NCI-H1930 (cell line): ENCODE measurements at regions not wholly inside any gene's neighbourhood (a gene's known extent, or its start where the extent isn't known, plus 50 kb on each side); places are given as distances from the start of the nearest gene placed in this dataset.

Experiments used
- DNase-seq, 2 experiments: peaks; one replicate each; lab custom pipeline; 2025; lab: John Stamatoyannopoulos, UW

- no peak for DNase-seq
These were observed 510.9 kb downstream of the TXNL1 start for GRCh38 chr18:56127322-56128099.

GRCh38 chr18:56124186-56124585 is 514.2 kb downstream of the TXNL1 start:
- DNase-seq, result no peak

- DNase-seq, result no peak
These were observed 516.7 kb downstream of the TXNL1 start for GRCh38 chr18:56121669-56122068.

- no peak for DNase-seq
These were observed 517.6 kb downstream of the TXNL1 start for GRCh38 chr18:56120782-56121181.

GRCh38 chr18:56119681-56120080 is 518.7 kb downstream of the TXNL1 start:
- DNase-seq, result no peak

- DNase-seq, result no peak
These were observed 520.0 kb downstream of the TXNL1 start for GRCh38 chr18:56118422-56118821.

GRCh38 chr18:56115071-56116015 is 523.0 kb downstream of the TXNL1 start:
- no peak for DNase-seq

GRCh38 chr18:56112984-56113383 is 525.0 kb upstream of the TCF4 start:
- DNase-seq, result no peak

GRCh38 chr18:56112013-56112749 is 524.2 kb upstream of the TCF4 start:
- no peak for DNase-seq

GRCh38 chr18:56109757-56110156 is 521.8 kb upstream of the TCF4 start:
- DNase-seq, result no peak

GRCh38 chr18:56108478-56109367 is 520.7 kb upstream of the TCF4 start:
- DNase-seq, result no peak

GRCh38 chr18:56107821-56108477 is 520.0 kb upstream of the TCF4 start:
- no peak for DNase-seq

- no peak for DNase-seq
These were observed 512.2 kb upstream of the TCF4 start for GRCh38 chr18:56100090-56100722.

GRCh38 chr18:56097621-56098020 is 509.6 kb upstream of the TCF4 start:
- no peak for DNase-seq

GRCh38 chr18:56096861-56097260 is 508.9 kb upstream of the TCF4 start:
- no peak for DNase-seq

GRCh38 chr18:56089612-56090258 is 501.7 kb upstream of the TCF4 start:
- no peak for DNase-seq

- DNase-seq, result no peak
These were observed 498.8 kb upstream of the TCF4 start for GRCh38 chr18:56086786-56087185.

GRCh38 chr18:56086176-56086575 is 498.2 kb upstream of the TCF4 start:
- DNase-seq, result no peak

- no peak for DNase-seq
These were observed 497.6 kb upstream of the TCF4 start for GRCh38 chr18:56085551-56085950.
